ENCODE measurements at regions not wholly inside any gene's neighbourhood (a gene's known extent, or its start where the extent isn't known, plus 50 kb on each side); places are given as distances from the start of the nearest gene placed in this dataset.

DNA sequence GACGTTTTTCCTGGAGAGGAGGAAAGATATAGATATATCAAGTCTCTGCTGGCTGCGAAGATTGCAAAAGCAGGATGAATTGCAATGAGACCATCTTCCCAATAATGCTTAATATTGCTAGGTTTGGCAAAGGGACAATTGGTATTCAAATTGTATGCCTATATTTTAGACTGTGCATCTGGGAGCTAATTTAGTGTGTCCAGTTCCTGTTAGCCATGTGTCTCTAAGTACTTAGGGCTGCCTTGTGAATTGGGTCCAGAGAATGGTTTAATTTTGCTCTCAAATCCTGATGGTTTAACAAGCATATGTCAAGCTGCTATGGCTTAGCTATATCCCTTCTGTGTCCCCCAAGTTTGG lies 97.6 kb upstream of the ZNF366 start:
- TF ChIP-seq ZFX (IDR thresholded peaks at IDR 0.05), result no peak
- TF ChIP-seq, protein P1, sequence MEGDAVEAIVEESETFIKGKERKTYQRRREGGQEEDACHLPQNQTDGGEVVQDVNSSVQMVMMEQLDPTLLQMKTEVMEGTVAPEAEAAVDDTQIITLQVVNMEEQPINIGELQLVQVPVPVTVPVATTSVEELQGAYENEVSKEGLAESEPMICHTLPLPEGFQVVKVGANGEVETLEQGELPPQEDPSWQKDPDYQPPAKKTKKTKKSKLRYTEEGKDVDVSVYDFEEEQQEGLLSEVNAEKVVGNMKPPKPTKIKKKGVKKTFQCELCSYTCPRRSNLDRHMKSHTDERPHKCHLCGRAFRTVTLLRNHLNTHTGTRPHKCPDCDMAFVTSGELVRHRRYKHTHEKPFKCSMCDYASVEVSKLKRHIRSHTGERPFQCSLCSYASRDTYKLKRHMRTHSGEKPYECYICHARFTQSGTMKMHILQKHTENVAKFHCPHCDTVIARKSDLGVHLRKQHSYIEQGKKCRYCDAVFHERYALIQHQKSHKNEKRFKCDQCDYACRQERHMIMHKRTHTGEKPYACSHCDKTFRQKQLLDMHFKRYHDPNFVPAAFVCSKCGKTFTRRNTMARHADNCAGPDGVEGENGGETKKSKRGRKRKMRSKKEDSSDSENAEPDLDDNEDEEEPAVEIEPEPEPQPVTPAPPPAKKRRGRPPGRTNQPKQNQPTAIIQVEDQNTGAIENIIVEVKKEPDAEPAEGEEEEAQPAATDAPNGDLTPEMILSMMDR (conservative IDR thresholded peaks at IDR 0.05), result no peak

DNA sequence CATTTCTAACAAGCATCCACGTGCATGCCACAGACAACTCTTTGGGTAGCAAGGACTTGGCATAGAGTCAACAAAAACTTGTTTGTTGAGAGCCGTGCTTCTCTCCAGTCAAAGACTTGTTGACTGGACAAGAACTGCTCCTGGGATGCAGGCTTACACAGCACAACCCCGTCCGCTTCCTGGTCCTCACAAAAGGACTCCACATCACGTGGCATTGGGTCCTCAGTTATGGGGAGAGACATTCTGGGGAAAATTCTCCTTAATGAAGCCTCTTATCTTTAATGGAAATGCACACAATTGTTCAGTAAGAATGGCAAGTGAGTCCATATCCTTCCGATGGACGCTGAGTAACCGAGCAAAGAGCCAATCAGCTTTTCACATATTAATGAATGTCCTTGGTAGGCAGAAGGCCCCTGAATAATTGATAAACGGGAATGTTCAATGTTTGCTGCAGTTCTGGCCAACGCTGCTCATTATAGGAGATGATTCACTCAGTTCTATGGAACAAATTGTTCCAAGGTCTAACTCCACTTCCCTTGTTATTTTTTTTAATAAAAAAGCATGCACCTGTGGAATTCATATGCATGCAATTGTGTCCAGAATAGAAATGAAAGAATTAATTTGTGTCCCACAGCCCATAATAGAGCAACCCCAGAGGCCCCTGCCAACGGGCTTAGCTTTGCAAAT lies 97.0 kb upstream of the ZNF366 start:
- no peak overlapping the region for H3K27ac ChIP-seq
- TF ChIP-seq ZFX (IDR thresholded peaks at IDR 0.05), result no peak
- TF ChIP-seq, protein P1 (conservative IDR thresholded peaks at IDR 0.05), result no peak

More for the DNA sequence above, 97.6 kb upstream of the ZNF366 start:
- H3K27ac ChIP-seq, result no peak overlapping the region

DNA sequence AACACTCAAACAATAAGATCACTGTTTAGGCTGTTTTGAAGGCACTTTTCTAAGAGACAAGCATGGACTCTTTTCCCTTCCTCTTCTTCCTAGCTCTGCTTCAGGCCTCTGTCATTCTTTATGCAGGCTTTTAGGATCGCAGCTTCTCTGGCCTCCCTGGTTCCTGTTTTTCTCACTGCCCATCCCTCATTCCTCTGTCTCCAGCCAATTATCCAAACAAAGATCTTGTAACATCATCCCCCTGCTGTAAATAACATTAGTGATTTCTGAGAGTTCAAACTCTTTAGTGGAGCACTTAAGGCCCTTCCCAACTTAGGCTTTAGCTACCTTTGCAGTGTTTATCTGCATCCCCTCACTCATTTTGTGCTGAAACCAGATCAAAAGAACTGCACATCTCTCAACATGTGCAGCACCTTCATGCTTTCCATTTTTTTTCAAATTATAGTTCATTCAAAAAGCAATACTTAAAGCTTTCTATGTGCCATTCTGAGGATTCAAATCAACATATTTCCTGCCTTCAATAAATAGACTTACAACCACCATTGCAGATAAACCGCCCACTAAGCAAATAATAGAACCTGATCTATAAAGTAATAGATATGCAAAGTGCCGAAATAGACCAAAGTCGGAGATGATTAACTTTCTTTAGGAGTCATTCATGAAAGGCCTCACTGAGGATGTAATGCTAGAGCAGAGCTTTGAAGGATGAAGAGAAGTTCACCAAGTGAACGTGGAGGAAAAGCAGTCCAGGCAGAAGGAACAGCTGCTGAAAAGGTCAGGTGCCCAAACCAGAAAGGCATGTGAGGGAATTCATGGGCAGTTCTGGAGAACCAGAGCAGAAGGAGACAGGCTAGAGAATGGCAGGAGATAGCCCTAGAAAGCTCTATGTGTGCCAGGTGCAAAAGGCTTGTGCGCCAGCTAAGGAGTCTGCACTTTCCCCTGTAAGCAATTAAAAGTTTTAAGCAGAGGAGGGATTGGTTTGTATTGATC lies 95.8 kb upstream of the ZNF366 start:
- H3K27ac ChIP-seq, result no peak overlapping the region
- TF ChIP-seq ZFX (IDR thresholded peaks at IDR 0.05), result no peak
- TF ChIP-seq, protein P1 (conservative IDR thresholded peaks at IDR 0.05), result no peak

DNA sequence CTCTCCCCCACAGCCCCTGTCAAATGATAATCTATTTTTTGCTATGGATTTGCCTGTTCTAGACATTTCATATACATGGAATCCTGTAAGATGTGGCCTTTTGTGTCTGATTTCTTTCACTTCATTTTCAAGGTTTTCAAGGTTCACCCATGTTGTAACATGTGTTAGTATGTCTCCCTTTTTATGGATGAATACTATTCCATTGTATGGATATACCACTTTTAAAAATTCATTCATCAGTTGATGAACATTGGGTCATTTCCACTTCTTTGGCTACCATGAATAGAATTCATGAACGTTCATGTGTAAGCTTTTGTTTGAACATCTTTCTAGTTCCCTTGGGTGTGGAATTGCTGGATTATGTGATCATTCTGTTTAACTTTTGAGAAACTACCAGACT lies 94.7 kb upstream of the ZNF366 start:
- no peak overlapping the region for H3K27ac ChIP-seq
- TF ChIP-seq, protein P1 (conservative IDR thresholded peaks at IDR 0.05), result no peak
- no peak for TF ChIP-seq ZFX (IDR thresholded peaks at IDR 0.05)

DNA sequence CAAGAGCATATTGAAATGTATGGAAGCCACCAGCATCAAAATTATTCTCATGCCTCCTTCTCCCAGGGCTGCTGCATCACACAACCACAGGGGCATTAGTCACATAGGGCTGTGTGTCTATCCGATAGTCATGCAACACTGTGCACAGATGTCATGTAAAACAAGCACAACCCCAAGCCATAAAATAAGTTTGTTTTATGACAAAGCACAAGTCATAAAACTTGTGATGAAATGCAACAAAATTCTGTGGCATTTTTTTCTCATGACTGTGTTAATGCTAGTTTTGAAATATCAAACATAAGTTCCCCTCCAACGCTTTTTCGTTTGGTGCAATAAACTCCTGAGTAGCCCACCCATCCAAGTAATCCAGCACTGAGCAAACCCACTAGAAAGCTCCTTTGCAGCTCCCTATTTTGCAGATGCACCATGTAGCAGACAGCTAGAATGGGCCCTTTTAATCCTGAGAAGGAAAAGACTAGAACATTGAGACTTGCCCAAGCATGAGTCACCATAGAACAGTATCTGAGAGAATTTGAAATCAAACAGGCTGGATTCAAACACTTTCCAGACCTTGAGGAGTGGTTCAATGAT lies 93.3 kb upstream of the ZNF366 start:
- TF ChIP-seq ZFX (IDR thresholded peaks at IDR 0.05), result no peak
- TF ChIP-seq, protein P1 (conservative IDR thresholded peaks at IDR 0.05), result no peak
- no peak overlapping the region for H3K27ac ChIP-seq

DNA sequence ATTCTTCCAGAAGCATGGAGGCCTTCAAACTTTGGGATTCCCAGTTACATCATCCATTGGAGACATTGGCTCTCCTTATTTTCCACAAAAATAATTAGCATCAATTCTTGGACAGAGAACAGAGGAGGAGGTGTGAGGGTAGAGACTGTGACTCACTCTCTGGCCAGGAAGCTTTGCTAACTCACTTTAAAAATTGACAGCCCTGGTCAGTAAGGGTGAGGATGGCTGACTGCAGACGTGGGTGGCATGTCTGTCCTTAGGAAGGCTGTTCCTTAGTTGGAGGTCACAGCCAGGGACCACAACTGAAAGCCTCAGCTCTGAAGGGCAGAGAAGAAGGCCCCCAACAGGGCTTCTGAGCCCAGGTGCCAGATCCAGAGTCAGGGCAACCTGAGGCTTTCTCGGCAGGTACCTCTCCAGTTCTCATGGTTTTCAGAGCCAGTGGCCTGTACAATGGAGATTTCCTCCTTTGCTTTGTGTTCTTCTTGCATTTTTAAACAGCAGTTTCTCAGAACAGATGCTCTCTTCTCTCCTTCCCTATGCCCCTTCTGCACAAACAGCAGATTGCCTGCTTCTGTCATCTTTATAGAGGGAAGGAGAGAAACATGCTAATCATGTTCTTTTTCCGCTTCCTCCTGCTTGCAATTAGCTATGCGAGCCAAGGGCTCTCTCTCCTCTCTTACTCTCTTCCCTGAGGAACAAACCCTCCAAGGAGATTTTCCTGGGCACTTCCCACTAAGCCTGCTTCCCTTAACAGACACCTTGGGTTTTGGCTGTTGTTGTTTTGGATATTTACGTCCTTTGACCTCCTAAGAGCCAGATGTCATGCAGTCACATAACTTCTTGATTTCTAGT lies 92.5 kb upstream of the ZNF366 start:
- TF ChIP-seq, protein P1 (conservative IDR thresholded peaks at IDR 0.05), result no peak
- TF ChIP-seq ZFX (IDR thresholded peaks at IDR 0.05), result no peak
- no peak overlapping the region for H3K27ac ChIP-seq

All from C4-2B (cell line).